GM21723 (cell line): ENCODE measurements at regions not wholly inside any gene's neighbourhood (a gene's known extent, or its start where the extent isn't known, plus 50 kb on each side); places are given as distances from the start of the nearest gene placed in this dataset.
"Not testable (repeated sequence)": the region's sequence is repeated elsewhere in the genome, so short reads cannot be mapped to it uniquely, and the experiment has no call there.

ENCODE experiments used
- ATAC-seq: cut with Tn5 transposase; IDR thresholded peaks from one replicate; pipeline ENCODE4 v1.9.1; 2021; ENCODE audit warnings: mild to moderate bottlenecking, moderate library complexity; ENCODE audit not compliant: unreplicated experiment

DNA sequence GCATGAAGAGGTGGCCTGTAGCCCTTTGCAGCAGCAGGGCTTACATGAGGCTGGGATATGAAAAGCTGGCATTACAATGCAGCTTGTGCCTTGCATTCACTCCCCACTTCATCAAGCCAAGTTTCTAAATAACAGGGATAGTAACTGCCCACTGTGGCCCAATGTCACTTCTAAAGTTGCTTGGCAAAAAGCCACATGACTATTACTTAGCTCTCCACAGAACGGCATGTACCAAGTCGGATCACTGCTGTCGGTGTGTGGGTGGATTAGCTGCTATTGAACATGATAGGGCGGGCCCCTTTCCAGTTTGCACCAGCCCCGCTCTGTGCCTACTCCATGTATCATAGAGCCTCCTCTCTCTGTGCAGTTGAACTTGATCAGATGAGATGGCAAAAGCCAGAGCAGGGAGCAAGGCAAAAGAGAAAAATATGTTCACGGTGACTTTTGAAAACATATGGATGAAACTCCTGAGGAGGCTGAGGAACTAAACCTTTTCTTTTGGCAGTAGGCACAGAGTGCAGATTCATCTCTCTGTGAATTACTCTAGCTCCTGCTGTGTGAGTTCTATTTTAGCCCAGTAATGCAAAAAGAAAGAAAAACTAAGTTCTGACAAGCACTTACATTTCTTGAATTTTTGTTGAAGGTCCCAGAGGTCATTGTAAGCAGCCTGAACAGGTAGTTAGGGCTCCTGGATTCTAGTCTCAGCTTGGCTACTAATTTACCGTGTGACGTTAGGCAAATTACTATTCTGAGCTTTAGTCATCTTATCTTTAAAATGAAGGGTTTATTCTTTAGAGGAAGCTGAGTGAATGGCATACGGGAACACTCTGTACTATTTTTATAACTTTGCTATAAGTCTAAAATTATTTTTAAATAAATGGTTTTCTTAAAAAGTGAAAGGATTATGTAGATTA is 125.6 kb upstream of the NBPF9 start:
- not testable (repeated sequence) for ATAC-seq

DNA sequence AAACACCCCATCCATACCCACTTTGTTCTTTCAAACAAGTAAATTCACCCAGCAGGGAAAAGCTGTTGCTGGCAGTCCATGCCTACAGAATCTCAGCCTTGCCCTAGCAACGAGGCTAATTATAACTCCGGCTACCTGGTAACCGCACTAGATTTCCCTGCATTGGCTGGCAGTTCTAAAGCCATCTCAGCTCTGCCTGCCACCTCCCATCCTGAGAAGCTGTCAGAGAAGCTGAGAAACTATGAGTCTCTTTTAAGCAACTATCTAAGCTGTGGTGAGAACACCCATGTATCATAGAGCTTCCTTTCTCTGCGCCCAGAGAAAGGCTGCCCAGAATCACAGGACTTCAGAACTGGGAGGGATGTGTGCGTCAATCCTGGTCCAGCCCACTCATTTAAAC is 126.5 kb upstream of the NBPF9 start:
- ATAC-seq, result not testable (repeated sequence)

DNA sequence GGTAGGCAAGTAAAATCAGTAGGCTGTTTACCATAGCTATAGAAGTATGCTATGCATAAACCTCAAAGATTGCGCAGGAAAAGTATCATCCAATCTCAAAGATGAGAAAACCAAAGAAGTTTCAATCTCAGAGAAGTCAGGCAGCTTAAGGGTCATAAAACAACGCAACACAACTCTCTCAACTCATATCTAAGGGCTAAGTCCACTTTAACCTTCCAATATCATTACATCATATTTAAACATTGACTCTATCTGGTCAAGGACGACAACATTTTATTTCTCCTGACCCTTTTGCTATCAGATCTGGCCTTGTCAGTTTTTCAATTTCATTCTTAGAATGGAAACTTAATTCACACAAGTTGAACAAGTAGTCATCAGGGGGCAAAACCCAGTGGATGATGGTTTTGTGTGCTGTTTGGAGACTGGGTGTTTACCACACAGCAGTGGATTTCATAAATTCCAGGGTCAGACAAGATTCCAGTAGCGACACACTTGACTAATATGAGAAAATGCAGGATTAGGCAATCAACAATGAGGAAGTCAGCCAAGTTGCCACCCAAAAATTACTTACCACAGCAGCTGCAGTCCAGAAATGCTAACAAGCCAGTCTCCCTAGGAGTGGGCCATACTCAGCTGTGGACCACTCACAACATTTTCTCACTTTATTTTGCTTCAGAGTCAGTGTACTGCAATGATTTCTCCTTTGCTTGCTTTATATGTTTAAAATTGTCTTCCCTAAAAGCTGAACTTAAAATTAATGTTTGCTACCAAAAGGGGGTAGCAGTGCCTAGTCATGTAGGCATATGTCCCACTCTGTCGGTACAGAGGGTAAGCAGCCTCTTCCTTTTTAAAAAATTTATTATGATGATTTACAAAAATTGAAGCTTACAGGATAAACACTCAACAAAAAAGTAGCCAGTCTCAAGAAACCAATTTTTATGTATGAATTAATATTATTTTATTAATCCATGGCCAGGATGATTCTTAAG is 131.9 kb upstream of the NBPF9 start:
- ATAC-seq, result not testable (repeated sequence)

DNA sequence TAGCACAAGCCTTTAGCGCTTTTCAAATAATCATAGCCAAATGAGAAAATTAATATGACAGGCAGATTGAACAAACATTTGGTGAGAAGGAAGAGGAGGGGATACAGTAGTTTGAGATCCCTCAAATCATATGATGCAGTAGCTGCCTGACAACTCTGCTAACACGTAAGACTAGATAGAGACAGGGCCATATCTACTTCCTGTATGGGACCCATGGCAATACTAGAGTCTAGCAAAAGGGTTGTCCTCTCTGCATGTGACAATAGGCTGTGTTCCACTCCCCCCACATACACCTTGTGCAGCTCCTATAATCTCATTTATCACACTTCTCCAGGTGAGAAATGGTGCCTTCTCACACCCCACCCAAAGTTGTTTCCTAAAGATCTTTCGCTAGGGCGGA is 134.2 kb upstream of the NBPF9 start:
- ATAC-seq, result not testable (repeated sequence)

DNA sequence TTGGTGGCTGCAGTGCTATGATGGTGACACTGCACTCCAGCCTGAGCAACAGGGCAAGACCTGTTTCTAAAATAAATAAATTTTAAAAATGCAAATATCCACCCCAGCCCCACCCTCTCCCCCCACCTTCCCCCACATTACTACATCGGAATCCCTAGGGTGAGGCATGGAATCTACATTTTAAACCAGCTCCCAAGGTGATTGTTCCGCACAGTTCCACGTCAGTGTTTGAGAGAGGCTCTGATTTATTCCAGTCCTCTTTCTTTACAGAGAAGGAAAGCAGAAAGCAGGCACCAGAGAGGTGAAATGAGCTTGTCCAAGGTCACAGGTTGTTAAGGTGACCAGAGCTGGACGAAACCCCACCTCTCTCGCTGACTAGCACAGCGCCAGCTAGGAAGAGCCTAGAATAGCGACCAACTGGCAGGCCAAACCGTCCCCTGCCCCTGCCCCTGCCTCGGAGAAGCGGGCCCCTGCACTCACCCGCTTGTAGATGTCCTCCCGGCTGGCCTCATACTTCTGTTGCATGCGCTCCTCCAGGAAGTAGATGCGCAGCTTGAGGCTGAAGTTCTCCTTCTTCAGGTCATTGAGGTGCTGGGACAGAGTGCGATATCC is 136.7 kb upstream of the NBPF9 start:
- not testable (repeated sequence) for ATAC-seq

DNA sequence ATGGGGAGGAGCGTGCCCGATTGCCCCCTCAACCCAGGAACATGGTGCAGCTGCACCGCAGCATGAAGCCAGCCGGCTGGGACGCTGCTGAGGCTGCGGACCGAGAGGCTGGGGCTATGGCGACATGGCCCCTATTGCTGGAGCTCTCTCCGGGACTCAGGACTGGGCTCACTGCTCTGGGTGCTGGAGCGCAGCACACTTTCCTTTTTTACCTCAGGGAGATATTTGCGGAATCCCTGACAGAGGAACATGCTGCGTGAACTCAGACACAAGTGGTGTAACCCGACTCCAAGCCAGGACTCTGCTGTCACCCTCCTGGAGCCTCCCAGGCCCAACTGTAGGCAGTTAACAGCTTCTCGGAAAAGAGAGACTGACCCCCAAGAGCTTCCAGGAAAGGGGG is 137.2 kb upstream of the NBPF9 start:
- ATAC-seq, result not testable (repeated sequence)

DNA sequence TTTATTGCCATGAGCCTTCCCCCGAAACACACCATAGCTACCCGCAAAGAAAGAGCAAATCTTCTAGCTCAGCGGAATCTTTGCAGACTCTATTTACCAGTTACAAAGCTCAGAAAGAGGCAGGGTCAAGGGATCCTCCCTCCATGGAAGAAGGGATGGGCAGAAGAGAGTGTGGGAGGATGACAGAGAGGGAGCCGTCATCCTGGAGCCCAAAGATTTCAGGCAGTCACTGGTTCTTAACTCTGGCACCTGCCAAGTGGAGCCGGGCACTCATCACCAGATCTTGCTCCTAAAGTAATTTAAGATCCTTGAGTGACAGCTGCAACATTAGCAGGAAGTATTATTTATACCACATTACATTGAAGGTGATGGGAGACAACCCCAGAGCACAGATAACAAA is 137.9 kb upstream of the NBPF9 start:
- ATAC-seq, result not testable (repeated sequence)

DNA sequence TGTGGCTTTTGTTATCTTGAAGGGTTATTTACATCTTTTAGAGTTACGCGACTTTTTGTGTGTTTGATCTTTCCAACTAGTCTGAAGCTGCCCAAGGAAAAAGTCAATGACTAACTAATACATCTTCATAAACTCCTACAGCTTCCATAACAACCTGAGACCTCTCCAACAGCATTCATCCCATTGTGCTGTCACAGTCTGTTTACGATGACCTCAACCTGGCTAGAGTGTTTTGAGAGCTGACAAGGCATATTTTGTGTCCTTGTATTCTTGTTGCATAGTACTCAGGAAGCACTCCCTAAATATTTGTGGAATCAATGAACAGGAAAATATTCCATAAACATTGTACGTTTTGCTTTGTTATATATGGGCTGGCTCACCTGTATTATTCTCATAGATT is 140.2 kb upstream of the NBPF9 start:
- not testable (repeated sequence) for ATAC-seq

DNA sequence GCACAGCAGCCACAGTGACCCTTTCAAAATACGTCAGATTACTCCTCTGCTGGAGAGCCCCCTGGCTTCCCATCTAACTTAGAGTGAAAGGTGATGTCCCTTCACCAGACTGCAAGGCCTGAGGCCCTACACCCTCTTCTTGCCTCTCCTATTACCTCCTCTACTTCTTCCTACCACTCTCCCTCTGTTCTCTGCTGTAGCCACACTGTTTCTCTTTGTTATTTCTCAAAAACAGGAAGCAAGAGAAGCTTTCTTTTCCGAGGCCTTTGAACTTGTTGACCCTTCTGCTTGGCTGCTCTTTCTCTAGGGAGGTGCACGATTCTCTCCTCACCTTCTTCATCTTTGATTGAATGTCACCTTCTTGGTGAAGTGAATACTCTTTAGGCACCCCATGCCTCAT is 141.3 kb upstream of the NBPF9 start:
- not testable (repeated sequence) for ATAC-seq

DNA sequence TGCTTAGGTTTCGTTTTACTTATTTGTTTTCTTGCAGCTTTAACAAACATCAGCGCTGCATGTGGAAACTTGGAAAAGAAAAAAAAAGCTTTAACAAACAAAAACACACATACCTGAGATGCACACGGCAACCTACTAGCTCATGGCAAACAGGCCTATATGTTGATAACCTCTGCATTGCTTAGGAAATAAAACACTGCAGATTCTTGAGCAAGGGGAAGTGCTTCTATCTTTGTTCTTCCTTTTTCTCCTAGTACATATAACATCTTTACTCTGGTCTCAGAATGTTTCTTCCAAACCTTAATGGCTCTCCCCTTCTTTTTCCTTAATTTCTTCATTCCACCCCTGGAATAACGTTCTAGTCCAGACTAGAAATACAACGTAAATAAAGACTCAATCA is 142.9 kb upstream of the NBPF9 start:
- ATAC-seq, result not testable (repeated sequence)

DNA sequence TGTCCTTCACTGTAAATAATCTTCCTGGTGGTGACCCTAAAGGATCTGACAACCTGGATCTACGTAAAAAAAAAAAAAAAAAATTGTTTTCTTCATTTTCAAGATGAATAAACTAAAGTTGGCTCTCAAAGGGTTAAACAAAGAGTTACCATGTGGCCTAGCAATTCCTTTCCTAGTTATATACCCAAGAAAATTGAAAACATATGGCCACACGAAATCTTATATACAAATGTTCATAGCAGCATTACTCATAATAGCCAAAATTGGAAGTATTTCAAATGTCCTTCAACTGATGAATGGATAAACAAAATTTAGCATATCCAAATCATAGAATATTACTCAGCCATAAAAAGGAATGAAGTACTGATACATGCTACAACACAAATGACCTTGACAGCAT is 145.3 kb upstream of the NBPF9 start:
- not testable (repeated sequence) for ATAC-seq

DNA sequence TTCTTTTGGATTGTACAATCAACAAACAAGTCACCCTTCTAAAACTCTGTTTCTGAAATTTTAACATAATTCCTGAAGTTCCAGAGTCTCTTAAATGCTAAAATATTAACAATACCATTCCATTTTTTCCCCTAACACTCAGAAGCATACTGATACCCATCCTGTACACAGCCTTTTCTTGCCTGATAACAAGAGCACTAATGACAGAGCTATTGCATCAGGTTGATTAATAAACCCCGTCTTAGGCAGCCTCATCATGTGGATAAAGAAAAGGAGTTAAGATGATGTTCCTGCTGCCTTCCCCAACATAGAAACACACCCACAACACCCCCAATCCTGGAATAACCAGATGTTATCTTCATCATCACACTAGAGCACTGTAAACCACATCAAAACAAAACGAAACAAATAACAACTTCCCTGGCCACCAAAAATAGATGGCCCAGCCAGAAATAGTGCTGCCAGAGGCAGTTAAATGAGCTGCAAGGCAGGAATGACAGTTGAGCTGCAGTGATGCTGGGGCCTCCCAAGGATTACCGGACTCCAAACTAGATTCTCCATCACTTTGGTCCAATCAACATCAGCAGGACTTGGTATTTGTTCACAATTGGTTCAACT is 146.6 kb upstream of the NBPF9 start:
- not testable (repeated sequence) for ATAC-seq

DNA sequence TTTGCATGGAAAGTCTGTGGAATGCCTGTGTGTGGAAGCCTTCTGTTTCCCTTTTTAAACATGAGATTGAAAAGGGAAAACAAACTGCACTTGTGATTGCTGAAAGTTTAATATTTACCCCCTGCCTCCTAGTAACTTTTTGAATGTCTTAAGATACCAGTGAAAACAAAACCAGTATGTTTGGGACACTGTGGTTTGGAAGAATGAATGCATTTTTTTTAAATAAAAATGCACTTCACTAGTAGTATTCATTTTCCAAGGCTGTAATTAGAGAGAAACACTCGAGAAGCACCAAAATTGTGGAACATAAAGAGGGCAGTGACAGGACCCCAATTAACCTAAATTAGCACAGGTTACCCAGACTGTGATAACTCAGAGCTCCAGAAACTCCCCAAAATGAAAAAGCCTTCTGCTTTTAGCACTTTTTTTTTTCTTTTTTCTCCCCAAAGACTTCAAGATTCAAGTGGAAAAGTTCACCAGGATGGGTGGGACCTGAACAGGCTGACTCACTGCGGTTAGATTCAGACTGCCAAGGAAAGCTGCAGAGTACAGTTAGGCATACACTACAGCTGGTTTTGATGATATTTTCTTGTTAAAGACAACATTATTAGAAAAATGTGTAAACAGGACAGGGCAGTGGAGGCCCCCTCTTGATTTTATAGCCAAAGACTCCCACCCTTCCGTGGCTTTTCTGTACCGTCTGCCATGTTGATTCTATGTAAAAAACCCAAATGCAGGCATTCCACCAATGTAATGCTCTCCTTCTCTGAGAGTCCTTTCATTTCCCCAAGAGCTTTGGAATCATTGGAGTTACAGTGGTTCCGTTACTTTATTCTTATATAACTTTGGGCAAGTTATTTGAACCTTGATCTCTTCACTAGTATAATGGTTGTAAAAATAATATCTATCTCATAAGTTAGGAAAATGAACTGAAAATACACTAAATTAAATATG is 151.8 kb upstream of the NBPF9 start:
- not testable (repeated sequence) for ATAC-seq

DNA sequence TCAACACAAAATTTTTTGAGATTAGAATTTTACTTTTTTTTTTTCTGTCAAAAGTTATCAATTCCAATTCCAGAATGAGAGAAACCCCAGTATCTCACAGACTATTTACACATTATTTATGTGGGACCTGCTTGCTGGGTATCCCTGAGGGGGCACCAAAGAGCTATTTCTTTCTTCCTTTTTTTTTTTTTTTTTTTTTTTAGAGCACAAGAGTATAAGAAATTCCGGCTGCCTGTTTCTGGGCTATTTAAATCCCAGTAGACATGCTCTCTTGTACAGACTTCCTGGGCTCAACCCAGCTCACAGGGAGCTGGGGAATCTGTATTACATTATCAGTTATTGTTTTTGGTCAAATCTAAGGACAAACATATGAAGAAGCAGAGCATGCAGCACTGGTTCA is 156.9 kb upstream of the NBPF9 start:
- ATAC-seq, result not testable (repeated sequence)

DNA sequence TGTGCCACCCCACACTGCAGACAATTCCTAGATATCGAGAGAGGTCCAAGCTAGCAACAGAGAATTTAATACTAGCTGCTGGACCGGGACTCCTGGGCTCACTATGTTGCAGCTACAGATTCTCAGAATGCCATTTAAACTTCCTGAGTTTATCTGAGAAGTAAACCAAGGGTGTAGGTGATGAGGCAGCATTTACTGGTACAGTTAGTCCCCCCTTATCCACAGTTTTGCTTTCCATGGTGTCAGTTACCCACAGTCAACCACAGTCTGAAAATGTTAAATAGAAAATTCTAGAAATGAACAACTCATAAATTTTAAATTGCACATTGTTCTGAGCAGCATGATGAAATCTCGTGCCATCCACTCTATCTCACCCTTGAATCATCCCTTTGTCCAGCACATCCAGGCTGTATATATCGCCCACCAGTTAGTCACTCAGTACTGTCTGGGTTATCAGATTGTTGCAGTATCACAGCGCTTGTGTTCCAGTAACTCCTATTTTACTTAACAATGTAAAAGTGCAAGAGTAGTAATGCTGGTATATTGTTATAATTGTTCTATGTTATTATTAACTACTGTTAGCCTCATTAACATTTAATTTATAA is 157.5 kb upstream of the NBPF9 start:
- ATAC-seq, result not testable (repeated sequence)

DNA sequence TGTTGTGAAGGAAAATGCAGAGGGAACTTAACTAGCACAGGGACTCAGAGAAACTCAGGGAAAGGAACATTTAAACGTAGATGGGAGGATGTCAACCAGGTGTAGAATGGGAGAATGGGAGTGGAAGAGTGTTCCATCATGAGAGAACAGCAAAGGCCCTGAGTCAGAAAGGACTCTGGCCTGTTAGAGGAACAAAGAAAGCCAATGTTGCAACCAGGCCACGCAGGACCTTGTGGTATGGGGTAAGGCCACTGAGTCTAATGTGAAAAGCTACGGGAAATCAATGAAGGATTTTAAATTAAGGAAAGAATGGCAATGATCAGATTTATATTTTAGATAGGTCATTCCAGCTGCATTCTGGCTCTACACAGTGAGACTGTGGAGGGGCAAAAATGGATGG is 163.9 kb upstream of the NBPF9 start:
- ATAC-seq, result not testable (repeated sequence)

DNA sequence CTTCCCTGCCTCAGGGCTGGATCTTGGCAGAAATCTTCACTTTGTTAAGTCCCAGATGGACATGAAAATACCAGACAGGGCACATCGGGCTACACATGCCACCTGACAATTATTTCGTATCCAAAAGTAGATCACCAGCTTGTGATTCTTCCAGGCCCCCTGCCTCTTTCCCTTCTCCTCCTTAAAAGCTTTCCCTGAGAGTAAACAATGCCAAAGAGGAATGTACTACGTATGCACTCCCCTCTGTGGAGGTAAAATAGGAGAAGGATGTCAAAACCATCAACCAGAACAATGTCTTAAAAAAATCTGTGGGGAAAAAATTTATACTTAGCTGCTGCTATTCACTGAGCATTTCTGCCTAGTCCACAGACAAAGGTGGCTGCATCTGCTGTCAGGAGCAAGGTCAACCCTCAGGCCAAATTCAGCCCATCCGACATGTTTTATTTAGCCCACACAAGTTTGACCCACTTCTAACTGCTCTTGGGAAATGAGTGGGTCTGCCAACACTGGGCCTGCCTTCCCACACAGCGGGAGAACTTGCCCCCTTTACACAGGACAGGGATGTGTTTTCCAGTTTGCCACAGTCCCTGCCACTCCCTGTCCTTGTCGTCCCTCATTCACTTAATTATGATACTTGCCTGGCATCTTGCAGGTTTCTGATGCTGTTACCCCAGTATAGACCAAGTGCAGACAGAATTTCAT is 165.8 kb upstream of the NBPF9 start:
- ATAC-seq, result not testable (repeated sequence)

DNA sequence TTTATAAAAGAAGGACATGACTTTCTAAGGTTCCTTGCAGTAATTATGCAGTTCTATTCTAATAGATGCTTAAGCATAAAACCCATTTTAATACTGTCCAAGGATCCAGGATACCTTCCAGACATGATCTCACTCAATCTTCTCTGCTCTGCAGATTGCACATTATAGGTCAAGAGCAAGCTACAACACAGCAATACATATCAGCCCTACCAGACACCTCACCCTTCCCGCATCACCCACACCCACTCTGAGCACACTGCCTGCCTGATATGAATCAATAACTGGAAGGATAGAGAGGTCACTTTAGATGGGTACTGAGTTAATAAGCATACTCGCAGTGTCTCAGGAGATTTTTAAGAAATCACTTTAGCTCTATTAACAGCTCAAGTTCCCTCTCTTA is 166.5 kb upstream of the NBPF9 start:
- ATAC-seq, result not testable (repeated sequence)
